ENCODE measurements at regions not wholly inside any gene's neighbourhood (a gene's known extent, or its start where the extent isn't known, plus 50 kb on each side); places are given as distances from the start of the nearest gene placed in this dataset.

GRCh38 chr16:49061137-49061714 lies 220.4 kb downstream of the CBLN1 start:
- no peak for ATAC-seq
- no TSS peak for BruUV-seq (replicated peaks)
- RAD21 ChIA-PET (ENCODE audit: low non-redundant PET in 1 of 2, low total read pairs in 2 of 2, uncharacterized antibody in 2 of 2, unreplicated experiment in 2 of 2), result no interaction called here
- Histone ChIP-seq H3K9me2 (ENCODE audit: insufficient read depth) (no peaks in the 10 kb centered on the region), H2AFZ (ENCODE audit: low read depth, low read length, poor library complexity, severe bottlenecking) (no peak overlapping the region), H3K9me3 (ENCODE audit: control insufficient read depth in 1 of 2, insufficient read depth in 1 of 2, low read depth in 1 of 2, low read length in 2 of 2) (no peaks in the 10 kb centered on the region), H3K4me1 (ENCODE audit: control insufficient read depth in 1 of 2, insufficient read depth in 2 of 2, low read length in 2 of 2) (no peaks in the 10 kb centered on the region), H3K27me3 (ENCODE audit: insufficient read depth, low read length) (peaks cover 52% of the 10 kb centered on the region), H3K79me2 (ENCODE audit: insufficient read depth, low read length) (no peaks in the 10 kb centered on the region), H3K9ac (ENCODE audit: low read length) (no peak overlapping the region), H3K4me3 (replicated peaks in 1 of 2; ENCODE audit: low read depth in 1 of 2, low read length in 2 of 2) (no peak overlapping the region), H3K36me3 (ENCODE audit: control insufficient read depth in 1 of 2, insufficient read depth in 2 of 2, low read length in 2 of 2) (no peaks in the 10 kb centered on the region), H4K20me1 (ENCODE audit: insufficient read depth) (no peaks in the 10 kb centered on the region), H3K27ac (ENCODE audit: low read depth, low read length) (no peak overlapping the region), H3K4me2 (ENCODE audit: low read length) (no peak overlapping the region)
- intact Hi-C loops (cut with micrococcal nuclease), result no loop called here
- POLR2A ChIA-PET, result no interaction called here
- CTCF ChIA-PET, result no interaction called here
- TF ChIP-seq POLR2AphosphoS5 (IDR thresholded peaks at IDR 0.05; ENCODE audit: low read depth, low read length), result no peak
- no peak for TF ChIP-seq CEBPB (IDR thresholded peaks at IDR 0.05; ENCODE audit: low read depth)
- TF ChIP-seq, protein P1, sequence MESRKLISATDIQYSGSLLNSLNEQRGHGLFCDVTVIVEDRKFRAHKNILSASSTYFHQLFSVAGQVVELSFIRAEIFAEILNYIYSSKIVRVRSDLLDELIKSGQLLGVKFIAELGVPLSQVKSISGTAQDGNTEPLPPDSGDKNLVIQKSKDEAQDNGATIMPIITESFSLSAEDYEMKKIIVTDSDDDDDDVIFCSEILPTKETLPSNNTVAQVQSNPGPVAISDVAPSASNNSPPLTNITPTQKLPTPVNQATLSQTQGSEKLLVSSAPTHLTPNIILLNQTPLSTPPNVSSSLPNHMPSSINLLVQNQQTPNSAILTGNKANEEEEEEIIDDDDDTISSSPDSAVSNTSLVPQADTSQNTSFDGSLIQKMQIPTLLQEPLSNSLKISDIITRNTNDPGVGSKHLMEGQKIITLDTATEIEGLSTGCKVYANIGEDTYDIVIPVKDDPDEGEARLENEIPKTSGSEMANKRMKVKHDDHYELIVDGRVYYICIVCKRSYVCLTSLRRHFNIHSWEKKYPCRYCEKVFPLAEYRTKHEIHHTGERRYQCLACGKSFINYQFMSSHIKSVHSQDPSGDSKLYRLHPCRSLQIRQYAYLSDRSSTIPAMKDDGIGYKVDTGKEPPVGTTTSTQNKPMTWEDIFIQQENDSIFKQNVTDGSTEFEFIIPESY (IDR thresholded peaks at IDR 0.05; ENCODE audit: extremely low read depth, insufficient replicate concordance, low read length), result no peak
- DNase-seq (ENCODE audit: low read depth, low spot score), result no peak

GRCh38 chr16:49060728-49061127 lies 220.9 kb downstream of the CBLN1 start:
- H3K27me3 ChIP-seq (ENCODE audit: insufficient read depth, low read length), result peaks cover 57% of the 10 kb centered on the region
- no peaks in the 10 kb centered on the region for H3K9me3 ChIP-seq (ENCODE audit: control insufficient read depth in 1 of 2, insufficient read depth in 1 of 2, low read depth in 1 of 2, low read length in 2 of 2)
- H2AFZ ChIP-seq (ENCODE audit: low read depth, low read length, poor library complexity, severe bottlenecking), result no peak overlapping the region
- H3K36me3 ChIP-seq (ENCODE audit: control insufficient read depth in 1 of 2, insufficient read depth in 2 of 2, low read length in 2 of 2), result no peaks in the 10 kb centered on the region
- intact Hi-C loops (cut with micrococcal nuclease), result no loop called here
- no peak for DNase-seq (ENCODE audit: low read depth, low spot score)
- ChIA-PET POLR2A (no interaction called here), RAD21 (ENCODE audit: low non-redundant PET in 1 of 2, low total read pairs in 2 of 2, uncharacterized antibody in 2 of 2, unreplicated experiment in 2 of 2) (no interaction called here), CTCF (no interaction called here)
- no peaks in the 10 kb centered on the region for H3K9me2 ChIP-seq (ENCODE audit: insufficient read depth)
- H3K9ac ChIP-seq (ENCODE audit: low read length), result no peak overlapping the region
- ATAC-seq, result no peak
- no TSS peak for BruUV-seq (replicated peaks)
- H4K20me1 ChIP-seq (ENCODE audit: insufficient read depth), result no peaks in the 10 kb centered on the region
- no peak overlapping the region for H3K4me2 ChIP-seq (ENCODE audit: low read length)
- H3K4me3 ChIP-seq (replicated peaks in 1 of 2; ENCODE audit: low read depth in 1 of 2, low read length in 2 of 2), result no peak overlapping the region
- H3K79me2 ChIP-seq (ENCODE audit: insufficient read depth, low read length), result no peaks in the 10 kb centered on the region
- no peak overlapping the region for H3K27ac ChIP-seq (ENCODE audit: low read depth, low read length)
- no peaks in the 10 kb centered on the region for H3K4me1 ChIP-seq (ENCODE audit: control insufficient read depth in 1 of 2, insufficient read depth in 2 of 2, low read length in 2 of 2)
- TF ChIP-seq SIN3A (IDR thresholded peaks at IDR 0.05; ENCODE audit: low read depth) (no peak), ZNF274 (IDR thresholded peaks at IDR 0.05; ENCODE audit: low read depth, low read length) (no peak), JUND (IDR thresholded peaks at IDR 0.05) (no peak), POLR2AphosphoS5 (IDR thresholded peaks at IDR 0.05; ENCODE audit: low read depth, low read length) (no peak), CBX3 (IDR thresholded peaks at IDR 0.05; ENCODE audit: low read depth) (no peak), EZH2phosphoT487 (IDR thresholded peaks at IDR 0.05; ENCODE audit: borderline replicate concordance) (no peak), FOSL1 (IDR thresholded peaks at IDR 0.05; ENCODE audit: low read depth) (no peak), REST (IDR thresholded peaks at IDR 0.05; ENCODE audit: low read depth) (no peak), POLR2A (IDR thresholded peaks at IDR 0.05; ENCODE audit: borderline replicate concordance, extremely low read depth, insufficient read depth, insufficient read length) (no peak), CTCF (IDR thresholded peaks at IDR 0.05 in 2 of 3, conservative IDR thresholded peaks at IDR 0.05 in 1 of 3; ENCODE audit: borderline replicate concordance in 1 of 3, insufficient read depth in 1 of 3, low read depth in 2 of 3, low read length in 2 of 3) (no peak)
- TF ChIP-seq, protein P2, sequence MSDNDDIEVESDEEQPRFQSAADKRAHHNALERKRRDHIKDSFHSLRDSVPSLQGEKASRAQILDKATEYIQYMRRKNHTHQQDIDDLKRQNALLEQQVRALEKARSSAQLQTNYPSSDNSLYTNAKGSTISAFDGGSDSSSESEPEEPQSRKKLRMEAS (IDR thresholded peaks at IDR 0.05), result no peak
